Memory B cell (primary cell): ENCODE measurements at regions not wholly inside any gene's neighbourhood (a gene's known extent, or its start where the extent isn't known, plus 50 kb on each side); places are given as distances from the start of the nearest gene placed in this dataset.

ENCODE experiments used
- ATAC-seq: fragments of 150-1000 bp; cut with Tn5 transposase; 2 replicates; pipeline ENCODE4 v1.10.0; 2021; ENCODE audit warnings: low read depth, mild to moderate bottlenecking, moderate library complexity
- DNase-seq, 2 donors: peaks; one replicate each; pipeline ENCODE4 v3.0.0; 2022; ENCODE audit warnings: low spot score in 2 of 2
- H3K27ac Mint-ChIP-seq: one replicate; pipeline ENCODE4 v1.8.0; 2022; ENCODE audit warnings: mild to moderate bottlenecking, moderate library complexity, mixed read lengths
- H3K27me3 Mint-ChIP-seq: one replicate; pipeline ENCODE4 v1.8.0; 2022; ENCODE audit warnings: mixed read lengths
- H3K36me3 Mint-ChIP-seq: one replicate; pipeline ENCODE4 v1.8.0; 2022; ENCODE audit warnings: mild to moderate bottlenecking, mixed read lengths
- H3K4me1 Mint-ChIP-seq: one replicate; pipeline ENCODE4 v1.8.0; 2022; ENCODE audit warnings: mixed read lengths
- H3K4me3 Mint-ChIP-seq: one replicate; pipeline ENCODE4 v1.8.0; 2022; ENCODE audit warnings: mild to moderate bottlenecking, moderate library complexity, mixed read lengths
- H3K9me3 Mint-ChIP-seq: one replicate; pipeline ENCODE4 v1.8.0; 2022; ENCODE audit warnings: mixed read lengths

- Mint-ChIP-seq H3K9me3 (peaks cover 4% of the 10 kb centered on the region), H3K27ac (no peak overlapping the region), H3K4me1 (no peaks in the 10 kb centered on the region), H3K27me3 (no peaks in the 10 kb centered on the region), H3K4me3 (no peak overlapping the region), H3K36me3 (no peaks in the 10 kb centered on the region)
- ATAC-seq = no peak
- DNase-seq = no peak
These were observed 650.5 kb downstream of the RNF144B start for GRCh38 chr6:19037607-19038006.

GRCh38 chr6:19039287-19039686 lies 652.1 kb downstream of the RNF144B start:
- Mint-ChIP-seq H3K27ac (no peak overlapping the region), H3K9me3 (peaks cover 2% of the 10 kb centered on the region), H3K27me3 (no peaks in the 10 kb centered on the region), H3K4me1 (no peaks in the 10 kb centered on the region), H3K36me3 (no peaks in the 10 kb centered on the region), H3K4me3 (no peak overlapping the region)
- ATAC-seq (no peak), DNase-seq (no peak)

- no peaks in the 10 kb centered on the region for H3K4me1 Mint-ChIP-seq
- no peaks in the 10 kb centered on the region for H3K27me3 Mint-ChIP-seq
- no peak overlapping the region for H3K4me3 Mint-ChIP-seq
- H3K27ac Mint-ChIP-seq = no peak overlapping the region
- ATAC-seq (no peak), DNase-seq (no peak)
- no peaks in the 10 kb centered on the region for H3K36me3 Mint-ChIP-seq
- peaks cover 2% of the 10 kb centered on the region for H3K9me3 Mint-ChIP-seq
These were observed 654.8 kb downstream of the RNF144B start for GRCh38 chr6:19041906-19042305.

DNA sequence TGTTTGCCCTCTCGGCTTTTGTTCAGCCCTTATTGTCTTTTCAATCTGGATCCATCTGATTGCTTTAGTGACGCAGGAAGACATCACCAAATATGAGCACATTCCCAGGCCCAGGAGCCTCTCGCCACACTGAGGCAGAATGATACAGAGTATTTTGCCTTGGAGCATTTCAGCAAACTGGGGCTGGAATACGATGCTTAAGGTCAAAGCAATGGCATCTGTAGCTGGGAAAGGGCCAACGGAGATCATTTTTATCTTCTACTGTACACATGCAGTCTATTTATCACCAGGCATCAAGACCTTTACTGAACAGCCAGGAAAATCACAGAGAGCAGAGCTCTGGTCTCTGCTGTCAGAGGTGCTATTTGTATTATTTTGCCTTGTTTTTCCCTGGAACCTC lies 655.3 kb downstream of the RNF144B start:
- Mint-ChIP-seq H3K4me1 (no peaks in the 10 kb centered on the region), H3K36me3 (no peaks in the 10 kb centered on the region), H3K27me3 (no peaks in the 10 kb centered on the region), H3K9me3 (peaks cover 2% of the 10 kb centered on the region), H3K27ac (no peak overlapping the region), H3K4me3 (no peak overlapping the region)
- DNase-seq (no peak), ATAC-seq (no peak)

- H3K27ac Mint-ChIP-seq = no peak overlapping the region
- no peaks in the 10 kb centered on the region for H3K4me1 Mint-ChIP-seq
- ATAC-seq (no peak), DNase-seq (no peak)
- H3K4me3 Mint-ChIP-seq = no peak overlapping the region
- no peaks in the 10 kb centered on the region for H3K36me3 Mint-ChIP-seq
- H3K27me3 Mint-ChIP-seq = no peaks in the 10 kb centered on the region
- H3K9me3 Mint-ChIP-seq = peaks cover 8% of the 10 kb centered on the region
These were observed 663.6 kb downstream of the RNF144B start for GRCh38 chr6:19050765-19051164.

DNA sequence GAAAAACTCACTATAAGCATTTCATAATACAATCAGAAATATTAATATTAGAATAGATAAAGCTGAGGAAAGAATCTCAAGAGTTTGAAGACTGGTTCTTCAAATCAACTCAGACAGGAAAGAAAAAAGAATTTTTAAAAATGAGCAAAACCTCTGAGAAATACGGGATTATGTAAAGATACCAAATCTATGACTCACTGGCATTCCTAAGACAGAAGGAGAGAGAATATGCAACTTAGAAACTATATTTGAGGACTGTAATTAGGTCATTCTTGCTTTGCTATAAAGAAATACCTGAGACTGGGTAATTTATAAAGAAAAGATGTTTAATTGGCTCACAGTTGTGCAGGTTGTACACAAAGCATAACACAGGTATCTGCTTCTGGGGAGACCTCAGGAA lies 665.1 kb downstream of the RNF144B start:
- DNase-seq (no peak), ATAC-seq (no peak)
- Mint-ChIP-seq H3K4me3 (no peak overlapping the region), H3K4me1 (no peaks in the 10 kb centered on the region), H3K27ac (no peak overlapping the region), H3K36me3 (no peaks in the 10 kb centered on the region), H3K27me3 (no peaks in the 10 kb centered on the region), H3K9me3 (peaks cover 11% of the 10 kb centered on the region)

GRCh38 chr6:19059102-19059501 lies 672.0 kb downstream of the RNF144B start:
- no peak overlapping the region for H3K4me3 Mint-ChIP-seq
- H3K27ac Mint-ChIP-seq = no peak overlapping the region
- no peaks in the 10 kb centered on the region for H3K4me1 Mint-ChIP-seq
- DNase-seq (no peak), ATAC-seq (no peak)
- H3K27me3 Mint-ChIP-seq = no peaks in the 10 kb centered on the region
- H3K9me3 Mint-ChIP-seq = peaks cover 12% of the 10 kb centered on the region
- H3K36me3 Mint-ChIP-seq = no peaks in the 10 kb centered on the region

- no peaks in the 10 kb centered on the region for H3K36me3 Mint-ChIP-seq
- no peaks in the 10 kb centered on the region for H3K4me1 Mint-ChIP-seq
- ATAC-seq (no peak), DNase-seq (no peak)
- peaks cover 15% of the 10 kb centered on the region for H3K9me3 Mint-ChIP-seq
- H3K4me3 Mint-ChIP-seq = no peak overlapping the region
- H3K27me3 Mint-ChIP-seq = no peaks in the 10 kb centered on the region
- H3K27ac Mint-ChIP-seq = no peak overlapping the region
These were observed 680.0 kb downstream of the RNF144B start for GRCh38 chr6:19067165-19067564.

- no peak for DNase-seq
- no peak overlapping the region for H3K27ac Mint-ChIP-seq
- no peak overlapping the region for H3K4me3 Mint-ChIP-seq
- no peaks in the 10 kb centered on the region for H3K36me3 Mint-ChIP-seq
- H3K4me1 Mint-ChIP-seq = no peaks in the 10 kb centered on the region
- no peak for ATAC-seq
- H3K27me3 Mint-ChIP-seq = no peaks in the 10 kb centered on the region
- H3K9me3 Mint-ChIP-seq = peaks cover 21% of the 10 kb centered on the region
These were observed 683.4 kb downstream of the RNF144B start for GRCh38 chr6:19070520-19070919.

GRCh38 chr6:19083801-19084200 lies 696.7 kb downstream of the RNF144B start:
- Mint-ChIP-seq H3K36me3 (no peaks in the 10 kb centered on the region), H3K9me3 (peaks cover 10% of the 10 kb centered on the region), H3K4me1 (no peaks in the 10 kb centered on the region), H3K27ac (no peak overlapping the region), H3K4me3 (no peak overlapping the region), H3K27me3 (no peaks in the 10 kb centered on the region)
- DNase-seq = no peak
- no peak for ATAC-seq

DNA sequence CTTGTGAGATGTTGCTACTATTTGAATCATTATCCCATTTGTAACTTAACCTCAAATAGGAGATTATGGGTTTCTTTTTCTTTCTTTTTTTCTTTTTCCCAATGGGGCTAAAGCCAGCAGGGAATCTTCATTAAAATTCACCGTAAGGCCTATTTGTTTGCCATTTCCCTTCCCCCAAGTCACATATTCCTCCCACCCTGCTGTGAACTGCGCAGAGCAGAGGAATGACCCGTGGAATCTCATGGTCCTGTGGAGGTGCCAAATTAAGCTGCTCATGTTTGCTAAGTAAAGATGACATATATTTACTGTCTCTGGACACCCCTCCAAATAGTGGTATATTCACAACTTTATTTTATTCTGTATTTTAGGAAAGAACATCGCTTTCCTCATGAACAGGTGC lies 699.3 kb downstream of the RNF144B start:
- no peaks in the 10 kb centered on the region for H3K36me3 Mint-ChIP-seq

GRCh38 chr6:19087296-19087695 lies 700.1 kb downstream of the RNF144B start:
- Mint-ChIP-seq H3K9me3 (peaks cover 10% of the 10 kb centered on the region), H3K4me3 (no peak overlapping the region), H3K4me1 (no peaks in the 10 kb centered on the region), H3K27ac (no peak overlapping the region), H3K27me3 (no peaks in the 10 kb centered on the region), H3K36me3 (no peaks in the 10 kb centered on the region)
- ATAC-seq = no peak
- DNase-seq = no peak

More for the DNA sequence above, 699.3 kb downstream of the RNF144B start:
- no peaks in the 10 kb centered on the region for H3K4me1 Mint-ChIP-seq
- no peak overlapping the region for H3K27ac Mint-ChIP-seq
- DNase-seq = no peak
- no peaks in the 10 kb centered on the region for H3K27me3 Mint-ChIP-seq
- no peak overlapping the region for H3K4me3 Mint-ChIP-seq
- no peak for ATAC-seq
- H3K9me3 Mint-ChIP-seq = peaks cover 10% of the 10 kb centered on the region

DNA sequence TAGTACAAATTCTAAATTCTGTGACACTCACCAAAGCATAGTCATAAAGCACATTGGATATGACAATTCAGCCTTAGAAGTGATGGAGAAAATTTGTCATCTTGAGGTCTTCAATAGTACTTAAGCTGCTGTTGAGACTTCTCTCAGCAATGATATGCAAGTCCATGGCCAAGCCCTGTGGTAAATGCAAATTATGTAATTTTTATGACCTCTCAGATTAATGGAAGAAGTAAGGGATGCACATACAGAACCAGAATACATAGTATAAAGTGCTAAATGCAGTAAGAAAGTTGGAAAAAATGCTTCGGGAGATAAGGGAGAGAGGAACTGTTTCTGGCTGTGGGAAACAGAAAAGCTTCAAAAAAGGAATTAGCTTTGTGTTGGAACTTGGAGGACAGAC lies 700.7 kb downstream of the RNF144B start:
- Mint-ChIP-seq H3K27me3 (no peaks in the 10 kb centered on the region), H3K4me1 (no peaks in the 10 kb centered on the region), H3K36me3 (no peaks in the 10 kb centered on the region), H3K9me3 (peaks cover 8% of the 10 kb centered on the region), H3K4me3 (no peak overlapping the region), H3K27ac (no peak overlapping the region)
- DNase-seq = no peak
- no peak for ATAC-seq

DNA sequence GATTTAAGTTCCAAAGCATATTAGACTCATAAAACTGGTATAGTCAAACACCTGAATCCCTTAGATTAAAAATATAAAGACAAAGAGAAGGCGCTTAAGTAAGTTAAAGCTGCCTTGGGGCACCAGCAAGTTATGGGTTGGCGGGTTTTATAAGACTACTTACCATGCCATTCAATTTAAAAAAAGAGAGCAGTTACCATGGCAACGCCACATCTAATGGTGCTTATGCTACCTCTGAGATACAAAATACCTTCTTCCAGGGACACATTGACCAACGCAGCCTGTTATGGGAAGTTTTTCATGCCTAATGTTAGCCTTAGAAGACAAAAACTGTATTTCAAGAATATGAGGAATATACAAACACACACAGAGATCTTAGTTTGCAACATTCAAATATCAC lies 713.6 kb downstream of the RNF144B start:
- Mint-ChIP-seq H3K4me1 (no peaks in the 10 kb centered on the region), H3K36me3 (no peaks in the 10 kb centered on the region), H3K4me3 (no peak overlapping the region), H3K9me3 (peaks cover 8% of the 10 kb centered on the region), H3K27ac (no peak overlapping the region), H3K27me3 (no peaks in the 10 kb centered on the region)
- DNase-seq (no peak), ATAC-seq (no peak)

DNA sequence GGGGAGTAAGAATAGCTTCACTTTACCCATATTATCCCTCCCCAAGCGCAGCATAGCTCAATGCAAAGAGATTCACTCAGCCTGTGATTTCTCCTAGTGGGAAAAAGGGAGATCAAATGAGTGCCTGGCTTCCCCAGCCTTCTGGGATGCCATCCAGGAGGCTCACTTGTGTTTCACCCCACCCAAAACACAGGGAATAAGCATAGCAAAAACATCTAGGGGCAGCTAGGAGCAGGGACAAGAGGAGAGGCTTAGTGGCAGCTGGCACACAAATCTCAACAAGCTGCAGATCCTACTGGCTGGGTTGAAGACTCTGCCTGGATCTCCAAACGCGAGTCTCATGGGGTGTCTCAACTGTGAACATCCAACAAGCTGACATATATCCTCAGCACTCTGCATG lies 715.8 kb downstream of the RNF144B start:
- H3K4me3 Mint-ChIP-seq = no peak overlapping the region
- ATAC-seq = no peak
- no peak overlapping the region for H3K27ac Mint-ChIP-seq
- H3K36me3 Mint-ChIP-seq = no peaks in the 10 kb centered on the region
- H3K27me3 Mint-ChIP-seq = no peaks in the 10 kb centered on the region
- DNase-seq = no peak
- H3K9me3 Mint-ChIP-seq = peaks cover 16% of the 10 kb centered on the region
- no peaks in the 10 kb centered on the region for H3K4me1 Mint-ChIP-seq

- ATAC-seq (no peak), DNase-seq (no peak)
- H3K27me3 Mint-ChIP-seq = no peaks in the 10 kb centered on the region
- H3K4me3 Mint-ChIP-seq = no peak overlapping the region
- H3K36me3 Mint-ChIP-seq = no peaks in the 10 kb centered on the region
- H3K9me3 Mint-ChIP-seq = peaks cover 17% of the 10 kb centered on the region
- H3K4me1 Mint-ChIP-seq = no peaks in the 10 kb centered on the region
- no peak overlapping the region for H3K27ac Mint-ChIP-seq
These were observed 720.3 kb downstream of the RNF144B start for GRCh38 chr6:19107468-19107867.
